BJ (cell line): ENCODE measurements at regions not wholly inside any gene's neighbourhood (a gene's known extent, or its start where the extent isn't known, plus 50 kb on each side); places are given as distances from the start of the nearest gene placed in this dataset.

Source experiments
- CTCF ChIA-PET: fragments of 350-600 bp; formaldehyde crosslinking; extraction: SDS; loops from one replicate; lab custom pipeline; 2021; ENCODE audit warnings: antibody characterized with exemption, inconsistent platforms; lab: Yijun Ruan, JAX
- POLR2A ChIA-PET: fragments of 300-600 bp; sonication (Branson Sonifier 250); formaldehyde crosslinking; extraction: SDS; loops from one replicate; lab custom pipeline; 2021; ENCODE audit warnings: antibody characterized with exemption; lab: Charles Lee
- DNase-seq: peaks from one replicate; pipeline ENCODE4 v3.0.0-alpha.2; 2011; ENCODE audit warnings: low read depth
- H3K27me3 ChIP-seq: 2 replicates; pipeline ENCODE4 v1.6.0; 2011; ENCODE audit warnings: low read length; ENCODE audit not compliant: control insufficient read depth, insufficient read depth
- H3K36me3 ChIP-seq: 2 replicates; pipeline ENCODE4 v1.5.1; 2011; ENCODE audit warnings: low read length; ENCODE audit not compliant: control insufficient read depth, insufficient read depth
- H3K4me3 ChIP-seq: 2 replicates; pipeline ENCODE4 v1.5.1; 2011; ENCODE audit warnings: low read depth, mild to moderate bottlenecking, control low read depth, low read length
- TF ChIP-seq, protein P1 (sequence below): IDR thresholded peaks from 2 replicates; pipeline ENCODE4 v1.5.1; 2011; ENCODE audit warnings: low read depth, mild to moderate bottlenecking, control low read depth, inconsistent platforms, low read length, moderate library complexity; ENCODE audit not compliant: insufficient read depth

DNA sequence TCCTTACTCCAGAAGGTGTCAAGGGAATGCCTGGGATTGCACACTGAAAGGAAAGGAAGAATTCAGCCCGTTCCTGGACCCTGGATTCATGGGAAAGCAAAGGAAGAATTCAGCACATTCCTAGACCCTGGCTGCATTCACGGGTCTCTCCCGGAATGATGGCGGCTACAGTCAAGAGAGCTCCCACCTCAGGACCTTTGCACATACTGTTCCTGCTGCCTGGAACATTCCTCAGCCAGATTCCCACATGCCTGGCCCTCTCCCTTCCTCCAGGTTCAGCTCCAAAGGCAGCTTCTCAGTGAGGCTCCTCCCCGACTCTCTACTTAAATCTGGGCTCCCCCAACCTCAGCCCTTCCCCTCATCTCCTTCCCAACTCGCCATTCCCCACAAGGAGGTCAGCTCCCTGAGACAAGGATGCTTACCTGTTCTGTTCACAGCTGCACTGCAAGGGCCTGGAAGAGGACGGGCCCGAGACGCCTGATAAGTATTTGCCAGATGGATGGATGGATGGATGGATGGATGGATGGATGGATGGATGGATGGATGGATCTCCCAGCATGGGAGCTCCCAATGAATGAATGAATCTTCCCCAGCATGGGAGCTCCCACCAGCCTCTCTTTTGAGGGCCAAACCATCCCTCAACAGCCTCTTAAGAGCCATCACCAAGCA is 77.4 kb downstream of the NCOR2 start:
- no peak overlapping the region for H3K4me3 ChIP-seq
- CTCF ChIA-PET = interaction anchor here (1.3 to 1.6 kb wide), 2 partner anchors 21 to 282 kb away, joined by 3 read pairs; no protein-coding TSS in a partner anchor
- TF ChIP-seq, protein P1, sequence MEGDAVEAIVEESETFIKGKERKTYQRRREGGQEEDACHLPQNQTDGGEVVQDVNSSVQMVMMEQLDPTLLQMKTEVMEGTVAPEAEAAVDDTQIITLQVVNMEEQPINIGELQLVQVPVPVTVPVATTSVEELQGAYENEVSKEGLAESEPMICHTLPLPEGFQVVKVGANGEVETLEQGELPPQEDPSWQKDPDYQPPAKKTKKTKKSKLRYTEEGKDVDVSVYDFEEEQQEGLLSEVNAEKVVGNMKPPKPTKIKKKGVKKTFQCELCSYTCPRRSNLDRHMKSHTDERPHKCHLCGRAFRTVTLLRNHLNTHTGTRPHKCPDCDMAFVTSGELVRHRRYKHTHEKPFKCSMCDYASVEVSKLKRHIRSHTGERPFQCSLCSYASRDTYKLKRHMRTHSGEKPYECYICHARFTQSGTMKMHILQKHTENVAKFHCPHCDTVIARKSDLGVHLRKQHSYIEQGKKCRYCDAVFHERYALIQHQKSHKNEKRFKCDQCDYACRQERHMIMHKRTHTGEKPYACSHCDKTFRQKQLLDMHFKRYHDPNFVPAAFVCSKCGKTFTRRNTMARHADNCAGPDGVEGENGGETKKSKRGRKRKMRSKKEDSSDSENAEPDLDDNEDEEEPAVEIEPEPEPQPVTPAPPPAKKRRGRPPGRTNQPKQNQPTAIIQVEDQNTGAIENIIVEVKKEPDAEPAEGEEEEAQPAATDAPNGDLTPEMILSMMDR = no peak
- DNase-seq = no peak
- peaks cover 41% of the 10 kb centered on the region for H3K36me3 ChIP-seq
- POLR2A ChIA-PET = no interaction called here
- H3K27me3 ChIP-seq = no peaks in the 10 kb centered on the region

DNA sequence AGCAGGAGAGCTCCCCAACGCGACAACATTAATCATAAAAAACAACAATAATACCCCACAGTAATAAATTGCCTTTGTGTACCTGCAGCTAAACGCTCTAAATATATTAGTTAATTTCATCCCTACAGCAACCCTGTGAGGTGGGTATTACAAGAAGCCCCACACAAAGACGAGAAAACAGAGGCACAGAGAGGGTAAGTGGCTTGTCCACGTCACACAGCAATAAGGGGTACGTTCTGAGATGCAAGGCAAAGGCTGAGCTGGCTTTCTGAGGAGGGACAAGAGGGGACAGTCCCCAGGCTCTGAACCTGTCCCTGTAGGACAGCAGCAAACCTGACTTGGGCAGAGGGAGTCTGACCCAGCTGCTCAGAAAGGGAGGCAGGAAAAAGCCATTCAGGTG is 78.2 kb downstream of the NCOR2 start:
- ChIA-PET CTCF (interaction anchor here (0.6 to 1.3 kb wide), 3 partner anchors 11 to 282 kb away, joined by 3 read pairs; no protein-coding TSS in a partner anchor), POLR2A (no interaction called here)
- no peak for DNase-seq
- H3K27me3 ChIP-seq = no peaks in the 10 kb centered on the region
- H3K36me3 ChIP-seq = peaks cover 40% of the 10 kb centered on the region
- no peak overlapping the region for H3K4me3 ChIP-seq
- TF ChIP-seq, protein P1 = no peak

DNA sequence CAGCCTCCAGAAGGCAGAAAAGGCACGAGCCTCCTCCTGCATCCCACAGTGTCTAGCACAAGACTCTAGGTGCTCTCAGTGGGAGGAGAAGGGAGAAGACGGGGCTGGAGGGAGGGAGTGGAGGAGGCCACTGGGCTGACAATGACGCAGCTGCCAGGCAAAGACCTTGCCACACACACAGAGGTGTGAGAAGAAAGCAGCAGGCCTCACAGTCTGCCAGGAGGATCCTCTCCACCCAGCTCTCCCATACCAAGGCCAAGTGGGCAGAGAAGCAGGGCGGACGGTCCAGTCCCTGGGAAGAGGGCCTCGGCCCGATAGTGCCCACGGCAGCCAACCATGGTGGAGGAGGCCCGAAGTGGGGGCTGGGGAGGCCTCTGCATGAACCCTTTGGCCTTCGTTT is 78.9 kb downstream of the NCOR2 start:
- Histone ChIP-seq H3K4me3 (no peak overlapping the region), H3K36me3 (peaks cover 40% of the 10 kb centered on the region), H3K27me3 (no peaks in the 10 kb centered on the region)
- TF ChIP-seq, protein P1 = no peak
- no peak for DNase-seq
- CTCF ChIA-PET = interaction anchor here (1.3 kb wide), 1 partner anchor 283 kb away, joined by 3 read pairs; no protein-coding TSS in a partner anchor
- POLR2A ChIA-PET = no interaction called here

DNA sequence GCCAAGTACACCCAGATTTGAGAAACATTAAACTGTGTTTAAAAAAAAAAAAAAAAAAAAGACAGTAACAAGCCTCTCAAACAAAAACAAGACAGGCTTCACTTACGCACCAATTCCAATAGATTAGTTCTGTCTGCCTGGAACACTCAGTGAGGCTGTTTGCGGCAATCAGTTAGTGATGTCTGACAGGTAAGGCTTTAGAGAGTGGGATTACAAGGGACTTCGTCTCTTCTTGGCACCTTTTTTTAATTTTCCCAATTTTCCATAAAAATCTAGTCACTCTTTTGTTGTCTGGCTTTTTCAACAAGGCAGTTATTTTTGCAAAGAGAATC is 79.6 kb downstream of the NCOR2 start:
- POLR2A ChIA-PET = no interaction called here
- no peak for DNase-seq
- TF ChIP-seq, protein P1 = no peak
- CTCF ChIA-PET = interaction anchor here (0.5 kb wide), 1 partner anchor 53 kb away, joined by 3 read pairs; no protein-coding TSS in a partner anchor
- Histone ChIP-seq H3K27me3 (no peaks in the 10 kb centered on the region), H3K4me3 (no peak overlapping the region), H3K36me3 (peaks cover 41% of the 10 kb centered on the region)

DNA sequence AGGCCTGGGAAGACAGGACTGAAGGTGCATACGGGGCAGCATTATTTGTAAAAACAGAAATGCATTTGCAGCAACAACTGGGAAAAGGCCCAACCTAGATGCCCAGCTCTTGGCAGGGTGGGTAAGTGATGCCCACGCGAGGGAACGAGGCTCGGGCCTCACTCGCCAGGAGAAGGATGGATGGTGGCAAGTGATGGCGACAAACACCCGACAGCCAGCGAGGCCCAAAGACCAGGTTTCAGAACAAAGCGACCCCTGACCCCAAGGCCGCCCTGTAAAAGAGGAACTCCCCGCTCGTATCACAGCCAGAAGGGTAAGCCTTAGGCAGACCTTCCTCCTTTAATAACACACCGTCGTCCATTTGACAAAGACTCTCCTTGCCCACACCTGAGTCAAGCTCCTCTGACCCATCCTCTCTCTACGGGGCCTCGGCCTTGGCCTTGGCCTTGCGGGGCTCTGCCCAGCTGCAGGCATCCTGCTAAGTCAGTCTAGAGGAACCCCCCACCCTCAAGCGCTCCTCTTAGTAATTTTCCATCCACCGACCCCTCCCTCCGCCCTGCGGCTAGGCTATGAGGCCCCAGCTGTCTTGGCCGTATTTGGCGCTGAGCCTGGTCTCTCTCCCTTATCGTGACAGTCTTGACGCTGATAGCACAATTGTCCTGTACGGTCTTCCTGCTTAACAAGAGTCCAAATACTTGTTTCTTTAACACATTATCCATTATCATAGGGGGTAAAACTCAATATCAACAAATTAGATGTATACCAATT is 80.2 kb downstream of the NCOR2 start:
- ChIA-PET CTCF (interaction anchor here (0.5 kb wide), 1 partner anchor 53 kb away, joined by 3 read pairs; no protein-coding TSS in a partner anchor), POLR2A (no interaction called here)
- no peaks in the 10 kb centered on the region for H3K27me3 ChIP-seq
- TF ChIP-seq, protein P1 = no peak
- peaks cover 39% of the 10 kb centered on the region for H3K36me3 ChIP-seq
- H3K4me3 ChIP-seq = no peak overlapping the region
- no peak for DNase-seq
